LHCN-M2 (cell line): ENCODE measurements at regions not wholly inside any gene's neighbourhood (a gene's known extent, or its start where the extent isn't known, plus 50 kb on each side); places are given as distances from the start of the nearest gene placed in this dataset.

Source experiments
- DNase-seq: peaks from one replicate; pipeline ENCODE4 v3.0.0-alpha.2; 2012; ENCODE audit warnings: low read depth

- no peak for DNase-seq
Observed at GRCh38 chr12:114302606-114303315, 103.2 kb downstream of the TBX5 start.

- no peak for DNase-seq
Observed at GRCh38 chr12:114302117-114302516, 103.8 kb downstream of the TBX5 start.

- no peak for DNase-seq
Observed at GRCh38 chr12:114294303-114294685, 111.7 kb downstream of the TBX5 start.

GRCh38 chr12:114293571-114294302 is 112.2 kb downstream of the TBX5 start:
- DNase-seq, result no peak

- no peak for DNase-seq
Observed at GRCh38 chr12:114293073-114293472, 112.9 kb downstream of the TBX5 start.

GRCh38 chr12:114291389-114292060 is 114.4 kb downstream of the TBX5 start:
- no peak for DNase-seq

GRCh38 chr12:114287821-114288525 is 118.0 kb downstream of the TBX5 start:
- no peak for DNase-seq

GRCh38 chr12:114286145-114286544 is 119.8 kb downstream of the TBX5 start:
- no peak for DNase-seq

- no peak for DNase-seq
Observed at GRCh38 chr12:114285554-114285953, 120.4 kb downstream of the TBX5 start.

GRCh38 chr12:114284041-114284440 is 121.9 kb downstream of the TBX5 start:
- no peak for DNase-seq

- no peak for DNase-seq
Observed at GRCh38 chr12:114275932-114276785, 129.8 kb downstream of the TBX5 start.

GRCh38 chr12:114275086-114275485 is 130.9 kb downstream of the TBX5 start:
- no peak for DNase-seq

GRCh38 chr12:114274131-114274530 is 131.8 kb downstream of the TBX5 start:
- DNase-seq, result no peak

GRCh38 chr12:114272605-114273004 is 133.3 kb downstream of the TBX5 start:
- no peak for DNase-seq

GRCh38 chr12:114272071-114272470 is 133.9 kb downstream of the TBX5 start:
- DNase-seq, result no peak

- no peak for DNase-seq
Observed at GRCh38 chr12:114269153-114269552, 136.8 kb downstream of the TBX5 start.

- DNase-seq, result no peak
Observed at GRCh38 chr12:114266536-114266935, 139.4 kb downstream of the TBX5 start.

- DNase-seq, result no peak
Observed at GRCh38 chr12:114265036-114265435, 140.9 kb downstream of the TBX5 start.

- no peak for DNase-seq
Observed at GRCh38 chr12:114263056-114263805, 142.7 kb downstream of the TBX5 start.

- no peak for DNase-seq
Observed at GRCh38 chr12:114257687-114258086, 148.3 kb downstream of the TBX5 start.
